Lower leg skin (tissue), 3 donors: ENCODE measurements at regions not wholly inside any gene's neighbourhood (a gene's known extent, or its start where the extent isn't known, plus 50 kb on each side); places are given as distances from the start of the nearest gene placed in this dataset.

ENCODE experiments used
- CTCF ChIP-seq, 3 donors: fragments of 450-650 bp; IDR thresholded peaks; one replicate each; pipeline ENCODE4 v1.5.1; 2016; ENCODE audit warnings: antibody characterized with exemption in 3 of 3, mild to moderate bottlenecking in 3 of 3, moderate library complexity in 2 of 3
- POLR2A ChIP-seq, 2 donors: fragments of 450-650 bp; IDR thresholded peaks; one replicate each; pipeline ENCODE4 v1.6.1; 2016 to 2017; ENCODE audit warnings: antibody characterized with exemption in 2 of 2, mild to moderate bottlenecking in 1 of 2, moderate library complexity in 1 of 2

- TF ChIP-seq CTCF (IDR thresholded peaks at IDR 0.05) (no peak), POLR2A (IDR thresholded peaks at IDR 0.05) (no peak)
Measured at GRCh38 chr5:43996221-43996620, 393.0 kb downstream of the FGF10 start.
